ENCODE measurements at regions not wholly inside any gene's neighbourhood (a gene's known extent, or its start where the extent isn't known, plus 50 kb on each side); places are given as distances from the start of the nearest gene placed in this dataset.

GRCh38 chr6:80537118-80537972 lies 430.9 kb downstream of the BCKDHB start:
- no peak for TF ChIP-seq POLR2AphosphoS5 (IDR thresholded peaks at IDR 0.05)
- TF ChIP-seq CTCF (IDR thresholded peaks at IDR 0.05), result no peak
- no peak for TF ChIP-seq POLR2A (IDR thresholded peaks at IDR 0.05)
- no peak for TF ChIP-seq EP300 (IDR thresholded peaks at IDR 0.05)

Data from stomach (tissue), 4 donors.